Coronary artery (tissue), 2 donors: ENCODE measurements at regions not wholly inside any gene's neighbourhood (a gene's known extent, or its start where the extent isn't known, plus 50 kb on each side); places are given as distances from the start of the nearest gene placed in this dataset.
A peak's percentile ranks its signal among the peaks of the same experiment; 100 is the strongest.

Experiments
- DNase-seq: peaks from one replicate; pipeline ENCODE4 v3.0.0-alpha.2; 2017; ENCODE audit warnings: low spot score
- H3K27ac ChIP-seq, 2 donors: fragments of 200-600 bp; sonication (generic); one replicate each; pipeline ENCODE4 v1.5.1; 2016 to 2019
- H3K4me3 ChIP-seq: fragments of 200-600 bp; sonication (generic); 2 replicates; pipeline ENCODE4 v1.5.1; 2016; ENCODE audit warnings: mild to moderate bottlenecking, moderate library complexity
- CTCF ChIP-seq: fragments of 200-600 bp; sonication (generic); IDR thresholded peaks from one replicate; pipeline ENCODE4 v1.5.1; 2019; ENCODE audit warnings: antibody characterized with exemption

GRCh38 chr18:75937306-75937705, 509.8 kb upstream of the SMIM21 start:
- no peak for TF ChIP-seq CTCF
- H3K27ac ChIP-seq: no peak overlapping the region
- DNase-seq: no peak

GRCh38 chr18:75936862-75937261, 509.4 kb upstream of the SMIM21 start:
- DNase-seq: no peak
- TF ChIP-seq CTCF: no peak
- H3K4me3 ChIP-seq: no peak overlapping the region
- H3K27ac ChIP-seq: no peak overlapping the region

More at GRCh38 chr18:75937306-75937705, 509.8 kb upstream of the SMIM21 start:
- no peak overlapping the region for H3K4me3 ChIP-seq

- DNase-seq: no peak
- H3K27ac ChIP-seq: no peak overlapping the region
- H3K4me3 ChIP-seq: no peak overlapping the region
- no peak for TF ChIP-seq CTCF
Measured at GRCh38 chr18:75931079-75931478, 503.6 kb upstream of the SMIM21 start.

GRCh38 chr18:75928706-75929105, 501.2 kb upstream of the SMIM21 start:
- no peak for TF ChIP-seq CTCF
- no peak for DNase-seq
- no peak overlapping the region for H3K27ac ChIP-seq
- no peak overlapping the region for H3K4me3 ChIP-seq

GRCh38 chr18:75927791-75928190, 500.3 kb upstream of the SMIM21 start:
- TF ChIP-seq CTCF: no peak
- Histone ChIP-seq H3K4me3 (no peak overlapping the region), H3K27ac (no peak overlapping the region)
- no peak for DNase-seq

GRCh38 chr18:75926811-75927210, 499.3 kb upstream of the SMIM21 start:
- Histone ChIP-seq H3K4me3 (no peak overlapping the region), H3K27ac (no peak overlapping the region)
- TF ChIP-seq CTCF: no peak
- no peak for DNase-seq

- no peak overlapping the region for H3K4me3 ChIP-seq
- no peak overlapping the region for H3K27ac ChIP-seq
- peak; percentile 76 for DNase-seq
- TF ChIP-seq CTCF: no peak
Measured at GRCh38 chr18:75923169-75923568, 495.7 kb upstream of the SMIM21 start.
